HG03139 (cell line): ENCODE measurements at regions not wholly inside any gene's neighbourhood (a gene's known extent, or its start where the extent isn't known, plus 50 kb on each side); places are given as distances from the start of the nearest gene placed in this dataset.

Experiments used
- ATAC-seq: cut with Tn5 transposase; IDR thresholded peaks from one replicate; pipeline ENCODE4 v1.9.1; 2021; ENCODE audit not compliant: unreplicated experiment

DNA sequence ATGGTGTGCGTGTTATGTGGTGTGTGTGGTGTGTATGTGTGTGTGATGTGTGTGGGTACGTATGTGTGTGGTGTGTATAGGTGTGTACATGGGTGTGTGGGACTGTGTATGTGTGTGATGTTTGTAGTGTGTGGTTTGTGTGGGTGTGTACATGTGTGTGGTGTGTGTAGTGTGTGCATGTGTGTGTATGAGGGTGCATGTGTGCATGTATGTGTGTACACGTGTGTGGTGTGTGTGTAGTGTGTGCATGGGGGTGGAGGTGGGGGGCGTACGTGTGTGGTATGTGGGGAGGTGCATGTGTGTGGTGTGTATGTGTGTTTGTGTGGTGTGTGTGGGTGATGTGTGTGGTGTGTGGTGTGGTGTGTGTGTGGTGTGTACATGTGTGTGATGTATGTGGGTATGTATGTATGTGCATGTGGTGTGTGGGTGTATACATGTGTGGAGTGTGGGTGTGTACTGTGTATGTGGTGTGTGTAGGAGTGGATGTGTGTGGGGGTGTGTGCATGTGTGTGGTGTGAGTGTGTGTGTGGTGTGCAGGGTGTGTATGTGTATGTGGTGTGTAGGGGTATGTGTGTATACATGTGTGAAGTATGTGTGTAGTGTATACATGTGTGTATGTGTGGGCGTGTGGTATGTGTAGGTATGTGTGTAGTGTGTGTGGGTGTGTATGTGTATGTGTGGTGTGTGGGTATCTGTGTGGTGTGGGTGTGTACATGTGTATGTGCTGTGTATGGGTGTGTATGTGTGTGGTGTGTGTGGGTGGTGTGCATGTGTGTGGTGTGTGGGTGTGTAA, 119.8 kb upstream of the GSC start:
- ATAC-seq = no peak

DNA sequence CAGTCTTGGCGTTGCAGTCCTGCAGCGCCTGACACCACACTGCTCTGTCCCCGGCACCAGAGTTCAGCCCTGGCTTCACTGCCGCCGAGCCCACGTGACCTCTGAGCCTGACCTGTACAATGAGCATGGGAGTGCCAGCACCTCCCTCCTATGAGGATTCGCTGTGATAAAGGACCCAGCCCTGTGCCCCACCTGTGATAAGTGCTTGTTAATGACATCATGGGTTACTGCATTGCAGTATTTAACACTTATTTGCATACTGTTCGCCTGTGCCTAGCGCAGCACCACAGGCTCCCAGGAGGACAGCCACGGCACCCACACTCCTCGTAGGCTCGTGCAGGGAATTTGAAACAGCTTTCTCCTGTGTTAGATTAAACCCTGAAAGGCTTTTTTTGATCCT, 118.2 kb upstream of the GSC start:
- no peak for ATAC-seq

DNA sequence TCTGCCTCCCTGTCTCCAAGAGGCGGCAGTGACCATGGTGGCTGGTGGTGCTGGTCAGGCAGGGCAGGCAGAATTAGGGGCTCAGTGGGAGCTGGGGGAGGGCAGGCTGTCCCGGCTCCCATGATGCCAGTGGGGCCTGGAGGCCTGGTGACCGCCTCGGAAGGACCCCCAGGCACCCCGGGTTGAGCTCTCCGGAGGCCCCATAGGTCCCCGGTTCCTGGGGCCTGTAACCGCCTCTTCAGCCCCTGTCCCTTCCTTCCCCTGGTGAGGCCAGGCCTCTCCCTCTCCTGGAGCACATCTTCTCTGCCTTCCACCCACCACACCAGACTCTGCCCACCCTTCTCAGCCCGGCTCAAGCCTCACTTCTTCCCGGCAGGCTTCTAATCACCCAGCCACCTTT, 117.7 kb upstream of the GSC start:
- no peak for ATAC-seq

DNA sequence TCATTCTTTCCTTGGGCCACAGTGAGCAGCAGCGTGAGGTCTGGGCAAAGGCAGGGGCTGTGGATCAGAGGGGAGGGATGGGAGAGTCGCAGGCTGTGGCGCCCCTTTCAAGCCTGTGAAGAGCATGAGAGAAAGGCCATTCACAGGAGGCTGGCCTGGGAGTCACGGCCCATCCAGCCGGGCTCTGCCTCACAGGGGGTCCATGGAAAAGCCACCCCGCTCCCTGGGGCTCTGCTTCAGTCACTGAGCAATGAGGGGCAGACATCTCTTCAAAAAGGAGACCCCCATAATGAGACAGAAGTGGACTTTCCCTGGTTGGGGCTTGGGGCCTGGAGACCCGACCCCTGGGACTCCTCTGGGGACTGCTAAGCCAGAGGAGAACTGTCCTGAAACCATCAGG, 117.0 kb upstream of the GSC start:
- no peak for ATAC-seq

DNA sequence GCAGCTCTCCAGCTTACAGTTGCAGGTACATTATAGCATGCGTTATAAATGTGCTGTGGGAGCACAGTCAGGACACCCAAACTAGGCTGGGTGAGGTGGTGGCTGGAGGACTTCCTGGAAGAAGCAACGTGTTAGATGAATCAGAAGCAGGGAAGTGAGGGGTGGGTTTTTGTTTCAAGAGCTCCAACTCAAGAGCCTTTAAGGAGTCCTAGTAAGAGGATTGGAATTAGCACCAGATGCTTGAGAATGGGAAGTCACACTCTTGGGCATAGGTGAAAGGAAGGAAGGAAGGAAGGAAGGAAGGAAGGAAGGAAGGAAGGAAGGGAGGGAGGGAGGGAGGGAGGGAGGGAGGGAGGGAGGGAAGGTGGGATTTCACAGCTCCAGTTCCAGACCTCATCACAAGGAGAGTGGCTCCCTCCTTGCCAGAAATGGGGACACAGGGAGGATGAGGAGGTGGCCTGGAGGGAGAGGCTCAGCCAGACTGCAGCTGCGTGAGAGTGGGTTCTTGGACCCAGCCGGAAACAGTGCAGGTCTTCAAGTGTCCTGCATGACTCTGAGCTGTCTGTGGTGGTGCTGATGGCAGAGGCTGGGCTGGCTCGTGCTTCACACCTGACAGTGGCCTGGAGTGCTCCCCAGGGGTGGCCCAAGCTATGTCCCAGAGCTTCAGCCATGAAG, 115.7 kb upstream of the GSC start:
- no peak for ATAC-seq

DNA sequence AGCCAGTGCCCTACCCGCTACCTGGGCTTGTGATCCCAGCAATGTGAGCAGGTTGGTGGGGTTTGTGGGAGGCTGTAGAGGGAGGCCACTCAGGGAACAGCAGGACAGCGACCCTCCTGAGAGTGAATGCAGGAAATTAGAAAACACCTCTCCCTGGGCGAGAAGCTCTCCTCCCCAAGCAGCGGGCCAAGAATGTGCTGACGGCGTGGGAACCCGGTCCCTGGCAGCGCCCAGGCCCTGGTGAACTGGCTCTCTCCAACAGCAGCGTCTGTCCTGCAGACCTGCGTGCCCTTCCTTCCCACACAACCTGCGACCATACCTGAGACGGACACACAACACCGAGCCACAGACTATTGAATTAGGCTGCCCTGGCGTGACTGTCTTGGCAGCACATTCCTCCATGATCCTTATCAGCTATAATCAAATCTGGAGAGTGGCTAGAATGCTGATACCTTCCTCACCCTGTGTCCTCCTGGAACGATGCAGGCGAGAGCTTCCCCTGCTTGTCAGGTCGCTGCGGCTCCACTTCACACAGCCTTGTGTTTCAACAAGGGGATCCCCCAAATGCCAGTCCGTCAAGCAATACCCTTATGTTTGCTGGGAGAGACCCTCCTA, 114.8 kb upstream of the GSC start:
- ATAC-seq = no peak

DNA sequence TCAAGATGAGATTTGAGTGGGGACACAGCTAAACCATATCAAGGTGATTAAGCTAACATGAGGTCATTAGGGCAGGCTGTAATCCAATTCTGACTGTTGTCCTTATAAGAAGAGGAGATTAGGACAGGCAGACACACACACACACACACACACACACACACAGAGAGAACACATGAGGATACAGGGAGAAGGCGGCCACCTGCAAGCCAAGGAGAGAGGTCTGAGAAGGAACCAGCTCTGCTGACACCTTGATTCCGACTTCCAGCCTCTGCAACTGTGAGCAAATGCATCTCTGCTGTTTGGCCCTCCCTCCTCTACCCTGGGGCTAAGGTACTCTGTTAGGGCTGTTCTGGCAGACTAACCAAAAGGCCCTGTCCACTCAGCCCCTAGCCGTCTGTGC, 112.5 kb upstream of the GSC start:
- no peak for ATAC-seq

DNA sequence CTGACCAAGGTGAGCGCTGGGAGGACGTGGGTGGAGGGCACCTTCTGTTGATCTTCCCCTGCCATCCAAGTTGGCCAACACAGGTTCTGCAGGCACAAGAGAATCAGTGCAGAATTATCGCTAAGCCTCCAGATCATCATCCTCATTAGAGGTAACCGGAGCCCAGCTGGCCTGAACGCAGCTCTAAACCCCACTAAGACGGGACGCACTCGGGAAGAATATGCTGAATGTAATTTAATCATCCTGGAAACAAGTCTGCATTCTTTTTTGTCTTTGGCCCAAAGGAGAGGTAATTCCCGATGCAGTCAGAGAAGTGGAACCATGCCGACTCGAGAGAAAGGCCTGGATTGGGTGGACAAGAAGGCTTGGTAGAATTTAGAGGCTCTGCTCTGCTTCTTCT, 111.0 kb upstream of the GSC start:
- no peak for ATAC-seq

DNA sequence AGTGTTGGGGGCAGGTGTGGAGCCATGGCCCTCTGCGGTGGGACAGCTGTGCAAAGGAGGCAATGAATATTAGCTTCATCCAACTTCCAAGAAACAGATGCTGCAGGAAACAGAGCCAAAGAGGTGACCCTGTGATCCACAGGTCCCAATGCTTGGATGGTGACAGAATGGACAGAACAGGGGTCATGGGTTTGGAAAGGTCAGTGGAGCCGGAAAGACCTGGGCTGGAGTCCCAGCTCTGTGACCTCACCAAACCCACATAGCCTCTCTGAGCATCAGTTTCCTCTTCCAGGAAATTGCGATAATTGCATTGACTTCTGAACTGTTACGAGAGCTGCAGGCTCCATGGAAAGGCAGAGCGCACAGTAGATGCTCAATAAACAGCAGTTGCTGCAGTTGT, 110.2 kb upstream of the GSC start:
- ATAC-seq = no peak

DNA sequence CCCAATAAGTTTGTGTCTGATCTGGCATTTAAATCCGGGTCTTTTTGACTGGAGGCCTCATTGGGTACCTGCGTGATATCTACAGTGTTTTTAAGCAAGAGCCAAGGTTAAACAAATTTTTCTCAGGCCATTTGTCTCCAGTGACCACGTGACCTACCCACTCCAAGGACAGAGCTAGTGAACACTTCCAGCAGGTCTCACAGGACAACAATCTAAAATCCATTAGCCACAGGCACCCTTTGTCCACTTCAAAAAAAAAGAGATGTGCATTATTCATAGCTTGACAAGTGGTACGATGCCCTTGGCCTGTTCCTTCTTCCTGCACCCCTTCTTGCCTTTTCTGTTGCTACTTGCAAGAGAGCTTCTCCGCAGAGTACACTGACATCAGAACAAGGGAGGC, 109.6 kb upstream of the GSC start:
- ATAC-seq = no peak

DNA sequence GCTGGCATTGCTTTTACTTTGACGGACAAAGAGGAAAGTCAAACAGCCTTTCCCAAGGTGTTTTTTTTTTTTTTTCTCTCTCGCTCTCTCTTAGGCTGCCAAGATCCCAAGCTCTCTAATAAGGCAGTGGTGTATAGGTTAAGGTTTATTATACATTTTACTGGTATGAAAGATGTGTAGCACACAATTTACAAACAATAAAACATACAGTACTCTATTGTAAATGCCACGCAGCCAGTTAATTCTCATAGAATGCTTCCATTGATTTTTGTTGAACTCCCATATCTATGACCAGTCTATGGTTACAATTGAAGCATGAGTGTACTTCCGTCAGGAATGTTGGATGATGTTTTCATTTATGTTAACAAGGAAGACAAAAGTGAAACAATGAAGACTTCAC, 106.4 kb upstream of the GSC start:
- ATAC-seq = no peak

DNA sequence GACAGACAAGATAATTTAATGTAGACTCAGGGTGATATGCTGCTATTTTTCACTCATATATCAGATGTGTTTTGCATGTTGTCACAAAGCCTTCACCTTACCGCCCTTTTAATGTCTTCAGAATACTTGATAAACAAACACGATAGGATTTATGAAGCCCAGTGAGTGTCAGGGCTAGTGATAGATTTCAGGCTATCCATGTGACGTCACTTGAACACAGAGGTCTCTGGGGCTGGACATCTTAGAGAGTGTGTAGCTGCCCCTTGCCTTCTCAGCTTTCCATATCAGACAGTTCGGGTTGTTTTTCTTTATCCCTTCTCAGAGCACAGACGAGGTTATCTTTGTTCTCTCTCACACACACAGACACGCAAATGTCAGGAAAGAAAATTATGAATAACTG, 105.3 kb upstream of the GSC start:
- ATAC-seq = no peak

DNA sequence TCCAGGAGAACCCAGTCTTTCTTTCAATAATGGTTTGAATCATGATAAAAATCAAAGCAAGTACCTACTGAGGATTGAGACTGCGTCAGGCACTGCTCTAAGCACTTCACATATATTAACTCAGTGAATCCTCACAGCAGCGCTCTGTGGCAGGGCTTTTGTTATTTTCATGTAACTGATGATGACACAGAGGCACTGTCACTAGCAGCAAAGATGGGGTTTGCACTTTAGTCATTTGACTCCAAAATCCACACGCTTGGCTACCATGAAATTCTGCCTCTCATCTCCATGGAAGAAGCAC, 98.8 kb upstream of the GSC start:
- no peak for ATAC-seq

DNA sequence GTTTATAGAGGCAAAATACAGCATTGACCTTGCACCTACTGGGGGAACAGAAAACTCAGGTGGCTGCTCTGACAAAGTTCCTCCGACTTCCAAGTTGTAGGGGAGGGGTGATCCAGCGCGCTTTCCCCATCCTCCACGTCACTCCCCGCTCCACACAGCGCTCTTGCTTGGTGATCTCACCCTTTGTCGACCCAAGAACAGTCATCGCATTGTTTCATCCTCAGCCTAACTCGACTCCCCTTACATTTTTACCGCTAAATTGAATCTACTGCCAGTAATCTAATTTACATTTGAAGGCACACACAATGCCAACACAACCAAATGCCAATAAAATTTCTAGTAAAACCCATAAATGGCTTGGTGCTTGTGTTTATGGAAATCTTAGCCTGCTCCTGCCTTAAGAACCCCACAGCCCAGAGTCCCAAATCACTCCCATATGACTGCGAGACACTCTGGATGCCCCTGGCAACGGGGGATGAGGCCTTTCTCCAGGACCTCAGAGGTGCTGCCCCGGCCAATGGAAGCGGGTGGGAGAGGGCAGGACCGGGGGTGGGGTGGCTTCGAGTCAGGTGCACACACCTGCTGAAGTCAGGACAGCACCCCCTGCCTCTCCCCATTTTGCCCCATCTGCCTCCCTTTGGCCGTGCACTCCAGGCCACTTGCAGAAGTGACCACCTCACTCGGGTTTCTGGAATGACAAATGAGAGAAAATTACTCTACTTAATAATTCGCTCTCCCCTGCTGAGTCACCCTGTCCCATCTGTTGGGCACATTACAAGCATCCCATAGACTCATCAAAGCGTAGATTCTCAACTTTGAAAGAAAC, 98.2 kb upstream of the GSC start:
- ATAC-seq = no peak

DNA sequence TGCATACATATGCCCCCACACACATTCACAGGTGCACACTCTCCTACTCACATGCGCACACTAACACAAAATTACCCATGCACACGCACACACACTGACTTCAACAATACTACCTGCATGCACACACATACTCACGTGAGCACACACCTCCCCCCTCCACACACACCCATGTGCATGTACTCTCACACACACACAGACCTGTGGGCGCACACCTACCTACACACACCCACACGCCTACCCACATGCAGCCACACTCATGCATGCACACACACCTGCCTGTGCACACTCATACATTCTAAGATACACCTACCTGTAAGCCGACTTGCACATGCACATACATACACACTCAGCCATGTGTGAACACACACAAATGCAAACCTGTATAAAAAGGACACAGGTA, 97.3 kb upstream of the GSC start:
- no peak for ATAC-seq

DNA sequence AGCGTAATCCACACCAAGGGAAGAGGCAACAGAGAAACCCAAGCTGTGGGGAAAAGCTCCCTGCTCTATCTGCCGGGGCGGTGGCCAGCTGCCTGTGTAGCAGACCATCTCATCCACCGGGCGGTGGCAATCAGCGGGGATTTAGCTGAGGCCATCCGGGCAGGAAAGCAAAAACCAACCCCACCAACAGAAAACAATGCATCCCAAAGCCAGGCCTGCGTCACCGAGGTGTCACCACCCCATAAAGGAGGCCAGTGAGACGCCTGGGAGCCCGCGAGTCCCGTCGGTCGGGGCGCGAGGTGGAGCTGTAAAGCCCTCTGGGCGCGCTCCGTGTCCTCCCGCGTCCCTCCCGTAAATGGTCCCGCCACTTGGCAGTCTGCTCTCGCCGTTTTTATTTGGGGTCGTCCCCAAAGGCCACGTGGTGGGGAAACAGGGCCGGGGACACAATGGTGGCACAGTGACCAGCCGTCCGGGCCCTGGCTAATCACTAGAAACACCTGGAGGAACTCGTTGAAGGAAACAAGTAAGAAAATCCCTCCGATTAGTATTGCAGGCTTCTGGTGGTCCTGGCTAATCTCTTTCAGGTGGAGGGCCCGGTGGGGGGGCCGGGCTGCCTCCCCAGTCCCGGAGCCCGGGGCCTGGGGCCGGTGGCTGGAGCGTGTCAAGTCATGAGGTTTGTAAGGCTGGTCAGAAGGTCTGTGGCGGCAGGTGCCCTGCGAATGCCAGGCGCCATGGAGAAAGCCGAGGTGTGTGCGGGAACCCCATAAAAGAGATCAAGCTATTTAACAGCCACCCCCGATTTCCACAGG, 94.7 kb upstream of the GSC start:
- no peak for ATAC-seq

DNA sequence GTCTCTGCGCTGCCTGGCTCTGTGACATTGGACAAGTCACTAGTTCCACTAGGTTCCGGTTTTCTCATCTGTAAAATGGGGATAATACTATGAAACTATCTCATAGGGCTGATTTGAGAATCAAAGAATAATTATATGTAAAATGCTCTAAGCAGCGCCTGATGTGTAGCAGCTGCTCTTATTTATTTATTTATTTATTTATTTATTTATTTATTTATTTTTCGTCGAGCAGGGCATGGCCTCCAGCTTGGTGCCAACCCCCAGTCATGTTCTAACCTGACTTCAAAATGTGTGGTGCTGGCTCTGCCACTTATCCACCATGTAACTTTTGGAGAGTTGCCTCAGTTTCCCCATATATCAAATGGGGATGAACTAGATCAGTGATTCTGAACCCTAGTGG, 93.5 kb upstream of the GSC start:
- ATAC-seq = no peak

DNA sequence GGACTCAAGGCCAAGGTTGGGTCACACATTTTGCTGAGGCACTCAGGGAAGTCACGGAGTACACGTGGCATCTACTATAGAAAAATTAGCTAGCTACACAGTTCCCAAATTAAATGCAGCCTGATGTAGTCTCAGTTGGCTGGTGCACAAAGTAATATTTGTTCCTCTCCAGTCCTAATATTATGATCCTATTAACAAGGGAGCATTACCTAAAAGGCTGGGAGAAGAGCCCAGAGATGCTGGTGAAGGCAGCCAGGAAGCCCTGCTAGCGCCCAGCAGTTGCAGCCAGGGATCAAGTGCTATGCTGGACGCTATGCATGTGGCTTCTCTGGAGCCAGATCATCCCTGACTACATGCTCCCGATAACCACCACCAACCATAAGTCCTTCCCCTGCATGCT, 88.0 kb upstream of the GSC start:
- ATAC-seq = no peak

DNA sequence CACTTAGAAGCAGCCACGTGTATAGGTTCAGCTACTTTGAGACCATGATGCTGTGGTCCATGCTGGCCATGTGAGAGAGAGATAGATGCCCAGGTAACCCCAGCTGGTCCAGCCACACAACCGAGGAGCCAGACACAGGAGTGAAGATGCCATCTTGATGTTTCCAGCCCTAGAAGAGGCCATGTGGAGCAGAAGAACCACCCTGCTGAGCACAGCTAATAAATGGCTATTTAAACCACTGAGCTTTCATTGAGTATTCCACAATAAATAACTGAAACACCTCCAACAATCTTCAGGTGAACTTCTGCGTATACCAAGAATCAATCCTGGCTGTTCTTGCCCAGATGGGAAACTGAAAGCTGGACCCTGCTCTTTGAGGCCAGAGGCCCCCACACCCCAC, 84.0 kb upstream of the GSC start:
- no peak for ATAC-seq

DNA sequence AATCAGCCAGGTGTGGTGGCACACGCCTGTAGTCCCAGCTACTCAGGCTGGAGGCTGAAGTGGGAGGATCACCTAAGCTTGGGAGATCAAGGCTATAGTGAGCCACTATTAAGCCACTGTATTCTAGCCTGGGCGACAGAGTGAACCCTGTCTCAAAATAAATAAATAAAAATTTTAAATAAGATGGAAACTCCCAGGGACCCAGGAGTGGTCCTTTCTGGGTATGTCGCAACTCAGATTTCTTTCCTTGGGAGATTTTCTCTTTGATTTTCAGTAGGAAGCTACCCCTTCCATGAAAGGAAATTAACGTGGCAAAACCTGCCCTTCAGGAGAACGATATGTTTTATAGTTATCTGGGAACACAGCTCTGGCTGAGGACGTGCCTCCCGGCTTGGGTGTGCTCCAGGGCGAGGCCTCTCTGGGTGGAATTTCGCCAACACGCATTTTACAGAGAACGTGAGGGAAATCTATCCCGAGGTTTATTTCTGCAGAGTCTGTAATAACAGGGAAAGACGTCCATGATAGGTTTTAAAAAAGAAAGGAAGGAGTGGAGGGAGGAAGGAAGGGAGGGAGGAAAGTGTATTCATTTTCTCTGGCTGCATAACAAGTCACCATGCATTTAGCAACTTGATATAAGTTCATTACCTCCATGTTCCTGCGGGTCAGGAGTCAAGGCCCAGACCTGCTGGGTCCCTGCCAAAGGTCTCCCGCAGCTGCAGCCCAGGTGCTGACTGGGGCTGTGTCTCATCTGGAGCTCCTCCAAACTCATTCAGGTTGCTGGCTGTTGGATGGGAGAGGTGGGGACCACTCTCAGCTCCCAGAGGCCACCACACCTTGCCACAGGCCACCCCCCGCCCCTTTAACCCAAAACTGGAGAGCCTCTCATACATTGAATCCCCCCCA, 80.6 kb upstream of the GSC start:
- ATAC-seq = no peak
